ENCODE measurements at regions not wholly inside any gene's neighbourhood (a gene's known extent, or its start where the extent isn't known, plus 50 kb on each side); places are given as distances from the start of the nearest gene placed in this dataset.

DNA sequence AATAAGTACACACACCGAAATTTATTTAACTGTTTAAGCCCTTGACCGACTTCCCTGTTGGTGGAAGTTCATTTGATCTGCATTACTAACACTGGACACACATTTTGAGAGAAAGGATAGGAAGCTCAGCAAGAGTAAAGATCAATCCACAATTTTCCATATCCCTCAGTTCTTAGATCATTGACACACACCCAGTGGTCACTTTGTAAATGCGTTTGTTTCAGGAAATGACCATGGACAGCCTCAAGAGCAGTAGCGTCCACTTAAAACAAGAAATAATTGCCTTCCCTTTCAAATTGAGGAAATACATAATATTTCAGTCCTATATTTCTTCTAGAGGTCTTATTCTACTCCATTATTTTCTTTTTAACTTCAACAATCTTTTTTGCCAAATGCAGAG, 511.5 kb upstream of the PTBP2 start:
- H4K20me1 ChIP-seq (ENCODE audit: insufficient read depth, low read length), result no peaks in the 10 kb centered on the region
- no peaks in the 10 kb centered on the region for H3K4me1 ChIP-seq (ENCODE audit: insufficient read depth, low read length)
- no peaks in the 10 kb centered on the region for H3K9me3 ChIP-seq (ENCODE audit: low read depth, low read length)
- H3K4me2 ChIP-seq (ENCODE audit: insufficient read depth, low read length), result no peak overlapping the region
- peaks cover 6% of the 10 kb centered on the region for H3K27me3 ChIP-seq (ENCODE audit: insufficient read depth, low read length)
- H3K4me3 ChIP-seq (ENCODE audit: insufficient read depth, low read length), result no peak overlapping the region
- H2AFZ ChIP-seq (ENCODE audit: low read length), result no peak overlapping the region
- H3K79me2 ChIP-seq (ENCODE audit: insufficient read depth, low read length), result no peaks in the 10 kb centered on the region
- no peak overlapping the region for H3K27ac ChIP-seq (ENCODE audit: low read depth, low read length)
- TF ChIP-seq, protein P1, sequence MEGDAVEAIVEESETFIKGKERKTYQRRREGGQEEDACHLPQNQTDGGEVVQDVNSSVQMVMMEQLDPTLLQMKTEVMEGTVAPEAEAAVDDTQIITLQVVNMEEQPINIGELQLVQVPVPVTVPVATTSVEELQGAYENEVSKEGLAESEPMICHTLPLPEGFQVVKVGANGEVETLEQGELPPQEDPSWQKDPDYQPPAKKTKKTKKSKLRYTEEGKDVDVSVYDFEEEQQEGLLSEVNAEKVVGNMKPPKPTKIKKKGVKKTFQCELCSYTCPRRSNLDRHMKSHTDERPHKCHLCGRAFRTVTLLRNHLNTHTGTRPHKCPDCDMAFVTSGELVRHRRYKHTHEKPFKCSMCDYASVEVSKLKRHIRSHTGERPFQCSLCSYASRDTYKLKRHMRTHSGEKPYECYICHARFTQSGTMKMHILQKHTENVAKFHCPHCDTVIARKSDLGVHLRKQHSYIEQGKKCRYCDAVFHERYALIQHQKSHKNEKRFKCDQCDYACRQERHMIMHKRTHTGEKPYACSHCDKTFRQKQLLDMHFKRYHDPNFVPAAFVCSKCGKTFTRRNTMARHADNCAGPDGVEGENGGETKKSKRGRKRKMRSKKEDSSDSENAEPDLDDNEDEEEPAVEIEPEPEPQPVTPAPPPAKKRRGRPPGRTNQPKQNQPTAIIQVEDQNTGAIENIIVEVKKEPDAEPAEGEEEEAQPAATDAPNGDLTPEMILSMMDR (IDR thresholded peaks at IDR 0.05; ENCODE audit: extremely low read depth, low read depth, low read length), result no peak
- H3K36me3 ChIP-seq (ENCODE audit: insufficient read depth, low read length), result no peaks in the 10 kb centered on the region
- no peak for DNase-seq (ENCODE audit: insufficient read length, low spot score, missing footprints)

DNA sequence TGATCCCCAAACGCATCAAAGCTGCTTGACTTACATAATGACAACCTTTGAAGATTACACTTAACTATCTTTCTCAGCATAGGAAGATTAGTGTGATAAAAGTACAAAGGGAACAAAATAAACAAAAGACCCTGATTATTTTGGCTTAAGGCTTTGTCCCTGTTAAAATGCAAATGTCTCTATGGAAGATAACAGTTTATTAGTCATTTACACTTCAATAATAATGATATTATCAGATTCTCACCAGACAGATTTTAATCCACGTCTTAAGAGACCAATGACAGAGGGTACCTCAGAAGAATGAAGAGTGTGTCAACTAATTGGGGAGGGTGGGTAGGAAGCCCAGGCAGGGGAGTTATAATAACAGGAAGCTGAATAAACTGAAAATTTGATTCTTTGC, 510.4 kb upstream of the PTBP2 start:
- Histone ChIP-seq H3K27ac (ENCODE audit: low read depth, low read length) (no peak overlapping the region), H3K79me2 (ENCODE audit: insufficient read depth, low read length) (no peaks in the 10 kb centered on the region), H3K4me1 (ENCODE audit: insufficient read depth, low read length) (no peaks in the 10 kb centered on the region), H3K27me3 (ENCODE audit: insufficient read depth, low read length) (peaks cover 6% of the 10 kb centered on the region), H3K36me3 (ENCODE audit: insufficient read depth, low read length) (no peaks in the 10 kb centered on the region), H4K20me1 (ENCODE audit: insufficient read depth, low read length) (no peaks in the 10 kb centered on the region), H2AFZ (ENCODE audit: low read length) (no peak overlapping the region), H3K4me2 (ENCODE audit: insufficient read depth, low read length) (no peak overlapping the region), H3K9me3 (ENCODE audit: low read depth, low read length) (no peaks in the 10 kb centered on the region), H3K4me3 (ENCODE audit: insufficient read depth, low read length) (no peak overlapping the region)
- TF ChIP-seq, protein P1 (IDR thresholded peaks at IDR 0.05; ENCODE audit: extremely low read depth, low read depth, low read length), result no peak
- DNase-seq (ENCODE audit: insufficient read length, low spot score, missing footprints), result no peak

DNA sequence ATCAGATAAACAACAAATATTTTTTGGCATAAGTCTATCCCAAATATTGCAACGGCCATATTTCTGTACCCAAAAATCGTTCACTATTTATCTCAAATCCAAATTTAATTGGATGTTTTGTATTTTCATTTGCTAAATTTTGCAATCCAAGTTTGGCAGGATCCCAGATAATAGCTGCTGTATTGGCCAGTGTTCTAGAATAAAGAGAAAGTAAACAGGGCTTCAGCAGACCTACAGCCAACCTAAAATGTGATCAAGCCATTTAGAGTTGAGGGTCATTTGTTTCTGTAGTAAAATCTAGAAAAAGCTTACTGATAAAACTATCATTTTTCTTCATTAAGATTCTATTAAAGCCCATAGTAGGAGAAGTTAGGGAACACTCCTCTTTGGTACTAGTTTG, 506.6 kb upstream of the PTBP2 start:
- no peak overlapping the region for H2AFZ ChIP-seq (ENCODE audit: low read length)
- no peak for DNase-seq (ENCODE audit: insufficient read length, low spot score, missing footprints)
- no peaks in the 10 kb centered on the region for H3K9me3 ChIP-seq (ENCODE audit: low read depth, low read length)
- no peak overlapping the region for H3K4me3 ChIP-seq (ENCODE audit: insufficient read depth, low read length)
- TF ChIP-seq, protein P1 (IDR thresholded peaks at IDR 0.05; ENCODE audit: extremely low read depth, low read depth, low read length), result no peak
- no peak overlapping the region for H3K27ac ChIP-seq (ENCODE audit: low read depth, low read length)
- H3K4me1 ChIP-seq (ENCODE audit: insufficient read depth, low read length), result no peaks in the 10 kb centered on the region
- no peaks in the 10 kb centered on the region for H3K79me2 ChIP-seq (ENCODE audit: insufficient read depth, low read length)
- no peaks in the 10 kb centered on the region for H3K27me3 ChIP-seq (ENCODE audit: insufficient read depth, low read length)
- no peak overlapping the region for H3K4me2 ChIP-seq (ENCODE audit: insufficient read depth, low read length)
- no peaks in the 10 kb centered on the region for H3K36me3 ChIP-seq (ENCODE audit: insufficient read depth, low read length)
- H4K20me1 ChIP-seq (ENCODE audit: insufficient read depth, low read length), result no peaks in the 10 kb centered on the region

DNA sequence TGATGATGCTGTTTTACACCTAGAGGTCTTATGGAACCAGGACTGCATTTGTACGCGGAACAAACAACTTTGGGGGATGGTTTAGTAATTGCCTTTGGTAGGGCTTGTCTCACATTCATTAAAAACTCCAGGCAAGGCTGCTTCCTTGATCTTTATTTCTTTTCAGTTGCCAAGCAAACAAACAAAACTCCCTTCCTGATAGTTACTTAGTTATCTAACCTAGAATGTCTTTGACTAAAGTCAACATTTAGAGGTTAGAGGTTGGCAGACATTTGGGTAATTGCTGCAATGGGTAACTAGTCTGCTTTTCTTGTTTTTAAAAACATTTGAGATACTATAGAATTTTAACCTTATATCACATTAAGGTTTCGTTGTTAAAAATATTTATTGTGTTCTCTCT, 500.9 kb upstream of the PTBP2 start:
- H3K27ac ChIP-seq (ENCODE audit: low read depth, low read length), result no peak overlapping the region
- H4K20me1 ChIP-seq (ENCODE audit: insufficient read depth, low read length), result no peaks in the 10 kb centered on the region
- no peaks in the 10 kb centered on the region for H3K79me2 ChIP-seq (ENCODE audit: insufficient read depth, low read length)
- no peak overlapping the region for H3K4me3 ChIP-seq (ENCODE audit: insufficient read depth, low read length)
- H3K4me1 ChIP-seq (ENCODE audit: insufficient read depth, low read length), result no peaks in the 10 kb centered on the region
- H3K9me3 ChIP-seq (ENCODE audit: low read depth, low read length), result no peaks in the 10 kb centered on the region
- no peak for DNase-seq (ENCODE audit: insufficient read length, low spot score, missing footprints)
- H3K4me2 ChIP-seq (ENCODE audit: insufficient read depth, low read length), result no peak overlapping the region
- H2AFZ ChIP-seq (ENCODE audit: low read length), result no peak overlapping the region
- H3K27me3 ChIP-seq (ENCODE audit: insufficient read depth, low read length), result peaks cover 2% of the 10 kb centered on the region
- TF ChIP-seq, protein P1 (IDR thresholded peaks at IDR 0.05; ENCODE audit: extremely low read depth, low read depth, low read length), result no peak
- H3K36me3 ChIP-seq (ENCODE audit: insufficient read depth, low read length), result no peaks in the 10 kb centered on the region
